ENCODE measurements at regions not wholly inside any gene's neighbourhood (a gene's known extent, or its start where the extent isn't known, plus 50 kb on each side); places are given as distances from the start of the nearest gene placed in this dataset.

GRCh38 chr11:16430674-16431073 is 74.3 kb upstream of the SOX6 start:
- DNase-seq = no peak

DNA sequence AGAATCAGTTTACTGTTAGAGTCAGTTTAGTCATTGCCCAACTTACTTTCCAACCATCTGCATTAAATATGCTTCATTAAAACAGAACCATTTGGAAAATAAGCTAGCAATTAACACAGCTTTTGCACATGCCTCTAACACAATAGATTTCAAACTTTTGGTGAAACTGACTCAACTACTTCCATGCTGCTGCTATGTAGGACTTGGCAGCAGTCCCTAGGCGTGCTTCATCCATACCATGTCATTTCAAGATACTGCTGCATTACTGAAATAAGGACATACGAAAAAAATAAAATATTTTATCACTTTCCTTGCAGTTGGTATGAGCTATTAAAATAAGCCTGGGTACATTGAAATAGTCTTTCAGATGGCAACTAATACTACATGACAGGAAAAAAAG is 65.5 kb upstream of the SOX6 start:
- DNase-seq = no peak

GRCh38 chr11:16418428-16419097 is 62.2 kb upstream of the SOX6 start:
- no peak for DNase-seq

- no peak for DNase-seq
Measured at GRCh38 chr11:16412525-16413172, 56.3 kb upstream of the SOX6 start.

DNA sequence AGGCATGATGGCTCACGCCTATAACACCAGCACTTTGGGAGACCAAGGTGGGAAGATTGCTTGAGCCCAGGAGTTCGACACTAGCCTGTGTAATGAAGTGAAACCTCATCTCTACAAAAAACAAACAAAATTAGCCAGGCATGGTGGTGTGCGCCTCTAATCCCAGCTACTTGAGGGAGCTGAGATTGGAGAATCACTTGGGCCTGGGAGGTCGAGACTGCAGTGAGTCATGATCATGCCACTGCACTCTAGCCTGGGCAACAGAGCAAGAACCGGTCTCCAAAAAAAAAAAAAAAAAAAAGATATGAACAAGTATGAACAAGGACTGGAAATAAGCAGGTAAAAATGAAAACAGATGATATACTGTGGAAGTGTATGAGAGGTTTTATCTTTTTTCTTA is 54.1 kb upstream of the SOX6 start:
- no peak for DNase-seq

DNA sequence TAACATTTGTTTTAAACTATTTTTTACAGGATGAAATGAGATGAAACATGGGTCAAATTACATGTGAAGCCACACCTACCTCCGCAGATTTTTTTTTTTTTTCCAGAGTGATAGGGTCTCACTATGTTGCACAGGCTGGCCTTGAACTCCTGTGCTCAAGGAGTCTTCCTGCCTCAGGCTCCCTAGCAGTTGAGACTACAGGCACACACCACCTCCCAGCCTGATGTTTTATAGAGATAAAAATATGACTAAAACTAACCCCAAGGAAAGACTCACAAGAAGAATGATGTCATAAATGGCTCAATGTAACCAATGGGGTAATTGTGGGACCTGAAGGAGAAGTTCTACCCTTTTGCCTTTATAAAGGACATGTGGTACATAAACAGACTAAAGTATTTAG is 52.3 kb upstream of the SOX6 start:
- no peak for DNase-seq

DNA sequence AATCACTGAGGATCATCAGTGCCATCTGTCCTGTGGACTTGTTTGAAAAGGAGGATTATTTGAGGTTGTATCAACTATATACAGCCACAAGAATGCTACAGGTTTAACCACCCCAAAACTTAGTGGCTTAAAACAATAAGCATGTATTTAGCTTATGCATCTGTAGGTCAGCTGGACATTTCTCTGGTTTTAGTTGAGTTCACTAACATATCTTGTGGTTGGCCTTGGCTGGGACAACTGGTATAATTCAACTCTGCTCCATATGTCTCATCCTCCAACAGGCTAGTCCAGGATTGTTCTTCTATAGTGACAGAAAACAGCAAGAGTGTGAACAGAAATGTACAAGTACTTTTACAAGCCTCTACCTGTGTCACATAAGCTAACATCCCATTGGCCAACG is 49.9 kb upstream of the SOX6 start:
- DNase-seq = no peak

All from right kidney (tissue), 1 donor.